Liver (tissue), 8 donors: ENCODE measurements at regions not wholly inside any gene's neighbourhood (a gene's known extent, or its start where the extent isn't known, plus 50 kb on each side); places are given as distances from the start of the nearest gene placed in this dataset.

Experiments used
- DNase-seq: peaks from one replicate; pipeline ENCODE4 v3.0.0-alpha.2; 2017; ENCODE audit warnings: low spot score
- H3K27ac ChIP-seq, 2 donors: one replicate each; pipeline ENCODE4 v1.7.0; 2013; ENCODE audit warnings: inconsistent platforms in 2 of 2, low read length in 2 of 2, control low read depth in 1 of 2, low read depth in 1 of 2, mild to moderate bottlenecking in 1 of 2
- H3K27me3 ChIP-seq, 4 donors: one replicate each; pipeline versions ENCODE4 v1.6.1 to v1.7.0; 2013; ENCODE audit warnings: low read length in 3 of 4, inconsistent platforms in 1 of 4, mild to moderate bottlenecking in 1 of 4, moderate library complexity in 1 of 4; ENCODE audit not compliant: control insufficient read depth in 4 of 4, insufficient read depth in 4 of 4
- H3K36me3 ChIP-seq, 4 donors: one replicate each; pipeline versions ENCODE4 v1.6.1 to v1.7.0; 2013; ENCODE audit warnings: low read length in 3 of 4, mild to moderate bottlenecking in 3 of 4, low read depth in 1 of 4, moderate library complexity in 1 of 4; ENCODE audit not compliant: control insufficient read depth in 4 of 4, insufficient read depth in 3 of 4
- H3K4me1 ChIP-seq, 4 donors: one replicate each; pipeline versions ENCODE4 v1.6.1 to v1.7.0; 2013; ENCODE audit warnings: low read length in 3 of 4, mild to moderate bottlenecking in 3 of 4, moderate library complexity in 1 of 4; ENCODE audit not compliant: control insufficient read depth in 4 of 4, insufficient read depth in 4 of 4
- H3K4me3 ChIP-seq, 3 donors: one replicate each; pipeline versions ENCODE4 v1.6.1 to v1.7.0; 2013; ENCODE audit warnings: low read length in 3 of 3, control low read depth in 1 of 3, low read depth in 1 of 3, mild to moderate bottlenecking in 1 of 3
- H3K9ac ChIP-seq, 2 donors: one replicate each; pipeline ENCODE4 v1.7.0; 2013; ENCODE audit warnings: low read length in 2 of 2, mild to moderate bottlenecking in 2 of 2, moderate library complexity in 2 of 2, control low read depth in 1 of 2, low read depth in 1 of 2
- H3K9me3 ChIP-seq, 4 donors: one replicate each; pipeline versions ENCODE4 v1.6.1 to v1.7.0; 2013; ENCODE audit warnings: low read length in 3 of 4; ENCODE audit not compliant: control insufficient read depth in 4 of 4
- ATF3 ChIP-seq: IDR thresholded peaks from 2 replicates; pipeline ENCODE4 v1.6.1; 2016; ENCODE audit warnings: antibody characterized with exemption
- CTCF ChIP-seq: fragments of 150-350 bp; IDR thresholded peaks from 2 replicates; pipeline ENCODE4 v1.5.1; 2017; ENCODE audit warnings: improper control_type of control experiment, low read depth, low read length; ENCODE audit not compliant: missing input control
- EGR1 ChIP-seq, 2 donors: IDR thresholded peaks; 2 replicates each; pipeline ENCODE4 v1.6.1; 2016 to 2018; ENCODE audit warnings: antibody characterized with exemption in 2 of 2, low read depth in 2 of 2
- FOXA1 ChIP-seq: IDR thresholded peaks from 2 replicates; pipeline ENCODE4 v1.6.1; 2016; ENCODE audit warnings: antibody characterized with exemption
- FOXA2 ChIP-seq: IDR thresholded peaks from 2 replicates; pipeline ENCODE4 v1.6.1; 2016; ENCODE audit warnings: antibody characterized with exemption
- GABPA ChIP-seq, 2 donors: IDR thresholded peaks in 1 of 2; conservative IDR thresholded peaks in 1 of 2; 2 replicates each; pipeline ENCODE4 v1.6.1; 2016; ENCODE audit warnings: antibody characterized with exemption in 2 of 2, mild to moderate bottlenecking in 1 of 2, moderate library complexity in 1 of 2
- HNF4A ChIP-seq, 2 donors: conservative IDR thresholded peaks; 2 replicates each; pipeline ENCODE4 v1.6.1; 2016; ENCODE audit warnings: antibody characterized with exemption in 2 of 2, mild to moderate bottlenecking in 2 of 2
- HNF4G ChIP-seq: IDR thresholded peaks from 2 replicates; pipeline ENCODE4 v1.6.1; 2016; ENCODE audit warnings: antibody characterized with exemption
- JUND ChIP-seq, 2 donors: IDR thresholded peaks; 2 replicates each; pipeline ENCODE4 v1.6.1; 2016; ENCODE audit warnings: antibody characterized with exemption in 2 of 2
- MAX ChIP-seq: IDR thresholded peaks from 2 replicates; pipeline ENCODE4 v1.6.1; 2016; ENCODE audit warnings: antibody characterized with exemption
- NR2F2 ChIP-seq: IDR thresholded peaks from 2 replicates; pipeline ENCODE4 v1.6.1; 2016; ENCODE audit warnings: antibody characterized with exemption
- RAD21 ChIP-seq, 2 donors: IDR thresholded peaks; 2 replicates each; pipeline ENCODE4 v1.6.1; 2016; ENCODE audit warnings: antibody characterized with exemption in 2 of 2, mild to moderate bottlenecking in 2 of 2
- REST ChIP-seq: IDR thresholded peaks from 2 replicates; pipeline ENCODE4 v1.6.1; 2016; ENCODE audit warnings: antibody characterized with exemption, mild to moderate bottlenecking
- RXRA ChIP-seq, 2 donors: IDR thresholded peaks; 2 replicates each; pipeline ENCODE4 v1.6.1; 2017 to 2018; ENCODE audit warnings: antibody characterized with exemption in 2 of 2, mild to moderate bottlenecking in 1 of 2
- SP1 ChIP-seq: IDR thresholded peaks from 2 replicates; pipeline ENCODE4 v1.6.1; 2018; ENCODE audit warnings: antibody characterized with exemption, mild to moderate bottlenecking
- TAF1 ChIP-seq: conservative IDR thresholded peaks from 2 replicates; pipeline ENCODE4 v1.6.1; 2016; ENCODE audit warnings: antibody characterized with exemption, mild to moderate bottlenecking
- YY1 ChIP-seq: IDR thresholded peaks from 2 replicates; pipeline ENCODE4 v1.6.1; 2016; ENCODE audit warnings: antibody characterized with exemption, mild to moderate bottlenecking
- ZBTB33 ChIP-seq: IDR thresholded peaks from 2 replicates; pipeline ENCODE4 v1.6.1; 2016; ENCODE audit warnings: antibody characterized with exemption
- WGBS: extraction: QIAGEN DNeasy Blood & Tissue Kit; methylation state at CpG from one replicate; pipeline ENCODE4 v1.1.7; 2013; 5-methylcytosine and 5-hydroxymethylcytosine counted together
- donor health status: healthy.
- donor health status: healthy.
- donor health status: healthy.
- donor health status: healthy.
- donor health status: healthy.

GRCh38 chr3:115228266-115228665 is 81.2 kb upstream of the ZBTB20 start:
- WGBS = 81% methylated on average over 6 of the region's 6 CpGs
- no peaks in the 10 kb centered on the region for H3K4me1 ChIP-seq
- TF ChIP-seq HNF4A (conservative IDR thresholded peaks at IDR 0.05) (no peak), CTCF (no peak), RXRA (IDR thresholded peaks at IDR 0.05) (no peak), RAD21 (IDR thresholded peaks at IDR 0.05) (no peak), EGR1 (IDR thresholded peaks at IDR 0.05; ENCODE audit: low read depth in 2 of 2) (no peak), MAX (no peak), FOXA1 (no peak), HNF4G (no peak), YY1 (no peak), ATF3 (no peak), GABPA (IDR thresholded peaks at IDR 0.05 in 1 of 2, conservative IDR thresholded peaks at IDR 0.05 in 1 of 2) (no peak), JUND (IDR thresholded peaks at IDR 0.05) (no peak), REST (no peak), TAF1 (no peak), NR2F2 (no peak), FOXA2 (no peak), SP1 (no peak), ZBTB33 (no peak)
- DNase-seq = no peak
- no peak overlapping the region for H3K9ac ChIP-seq
- H3K27me3 ChIP-seq = no peaks in the 10 kb centered on the region
- H3K4me3 ChIP-seq = no peak overlapping the region
- H3K27ac ChIP-seq = no peak overlapping the region
- H3K9me3 ChIP-seq = no peaks in the 10 kb centered on the region
- H3K36me3 ChIP-seq = no peaks in the 10 kb centered on the region

GRCh38 chr3:115232167-115232566 is 85.1 kb upstream of the ZBTB20 start:
- Histone ChIP-seq H3K27me3 (no peaks in the 10 kb centered on the region), H3K36me3 (no peaks in the 10 kb centered on the region), H3K27ac (no peak overlapping the region), H3K4me3 (no peak overlapping the region), H3K9ac (no peak overlapping the region), H3K9me3 (no peaks in the 10 kb centered on the region), H3K4me1 (no peaks in the 10 kb centered on the region)
- 99% methylated on average over 4 of the region's 4 CpGs for WGBS
- no peak for DNase-seq
- no peak for TF ChIP-seq CTCF
